Cardiac muscle cell (in vitro differentiated cells and primary cell): ENCODE measurements at regions not wholly inside any gene's neighbourhood (a gene's known extent, or its start where the extent isn't known, plus 50 kb on each side); places are given as distances from the start of the nearest gene placed in this dataset.

Source experiments
- DNase-seq, 2 donors: peaks; one replicate each; pipeline versions ENCODE4 v3.0.0 to v3.0.0-alpha.2; 2010 to 2017; ENCODE audit warnings: low read depth in 1 of 2, low spot score in 1 of 2
- H3K27ac ChIP-seq: fragments of 200-600 bp; sonication (generic); 2 replicates; pipeline ENCODE4 v1.5.1; 2016
- H3K27me3 ChIP-seq: fragments of 200-600 bp; sonication (generic); 2 replicates; pipeline ENCODE4 v1.6.0; 2016; ENCODE audit warnings: control low read depth
- H3K36me3 ChIP-seq: fragments of 200-600 bp; sonication (generic); 2 replicates; pipeline ENCODE4 v1.5.1; 2016; ENCODE audit warnings: control low read depth
- H3K4me1 ChIP-seq: fragments of 200-600 bp; sonication (generic); 2 replicates; pipeline ENCODE4 v1.8.1; 2017; ENCODE audit warnings: low read depth, mild to moderate bottlenecking, mixed run types
- H3K4me3 ChIP-seq: fragments of 200-600 bp; sonication (generic); 2 replicates; pipeline ENCODE4 v1.5.1; 2016; ENCODE audit warnings: mild to moderate bottlenecking
- H3K9me3 ChIP-seq: fragments of 200-600 bp; sonication (generic); 2 replicates; pipeline ENCODE4 v1.5.1; 2017; ENCODE audit warnings: low read depth, mild to moderate bottlenecking, control low read depth
- CTCF ChIP-seq: IDR thresholded peaks from 2 replicates; pipeline ENCODE4 v1.5.1; 2012; ENCODE audit warnings: low read depth, mild to moderate bottlenecking, low read length

GRCh38 chr14:62027958-62028357 is 265.7 kb downstream of the SNAPC1 start:
- no peak overlapping the region for H3K27ac ChIP-seq
- no peaks in the 10 kb centered on the region for H3K9me3 ChIP-seq
- TF ChIP-seq CTCF, result no peak
- H3K4me1 ChIP-seq, result no peaks in the 10 kb centered on the region
- no peak overlapping the region for H3K4me3 ChIP-seq
- DNase-seq, result no peak
- H3K27me3 ChIP-seq, result no peaks in the 10 kb centered on the region
- H3K36me3 ChIP-seq, result no peaks in the 10 kb centered on the region

DNA sequence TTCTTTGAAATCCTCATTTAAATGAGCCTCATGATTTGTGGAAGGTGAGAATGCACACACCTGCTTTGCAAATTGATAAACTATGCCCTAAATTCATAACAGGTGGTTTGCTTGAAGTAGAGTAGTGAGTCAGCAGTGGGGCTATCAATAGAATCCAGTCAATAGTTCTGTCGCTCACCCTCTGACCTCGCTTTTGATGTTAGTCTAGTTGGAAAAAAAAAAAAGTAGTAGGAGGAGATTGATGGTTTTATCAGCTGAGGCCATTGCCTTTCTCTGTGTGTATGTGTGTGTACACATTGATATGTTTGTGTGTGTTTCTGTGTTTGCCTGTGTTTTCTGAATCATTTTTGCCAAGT is 267.3 kb downstream of the SNAPC1 start:
- DNase-seq, result no peak
- H3K27me3 ChIP-seq, result no peaks in the 10 kb centered on the region
- no peak overlapping the region for H3K27ac ChIP-seq
- H3K4me3 ChIP-seq, result no peak overlapping the region
- TF ChIP-seq CTCF, result no peak
- no peaks in the 10 kb centered on the region for H3K36me3 ChIP-seq
- no peaks in the 10 kb centered on the region for H3K4me1 ChIP-seq
- no peaks in the 10 kb centered on the region for H3K9me3 ChIP-seq

GRCh38 chr14:62030387-62030786 is 268.2 kb downstream of the SNAPC1 start:
- Histone ChIP-seq H3K9me3 (no peaks in the 10 kb centered on the region), H3K36me3 (no peaks in the 10 kb centered on the region), H3K4me3 (no peak overlapping the region), H3K27ac (no peak overlapping the region), H3K4me1 (no peaks in the 10 kb centered on the region), H3K27me3 (no peaks in the 10 kb centered on the region)
- TF ChIP-seq CTCF, result no peak
- no peak for DNase-seq

DNA sequence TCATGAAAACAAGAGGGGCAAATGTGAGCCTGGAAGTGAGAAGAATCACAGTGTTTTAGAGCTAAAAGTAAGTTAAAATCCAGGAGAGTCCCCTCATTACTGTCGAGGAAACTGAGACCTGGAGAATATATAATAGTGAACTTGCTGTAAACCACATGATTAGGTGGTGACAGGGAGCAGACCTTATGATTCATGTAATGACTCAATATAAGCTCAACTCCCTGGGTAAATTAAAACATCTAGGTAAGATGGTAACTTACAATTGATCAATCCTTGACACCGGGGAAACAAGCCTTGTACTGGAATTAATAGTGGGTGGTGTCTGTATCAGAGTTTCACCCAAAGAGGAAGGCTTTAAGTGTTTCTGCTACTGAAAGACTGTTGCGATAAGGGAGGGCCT is 269.3 kb downstream of the SNAPC1 start:
- no peak for DNase-seq
- Histone ChIP-seq H3K4me1 (no peaks in the 10 kb centered on the region), H3K9me3 (no peaks in the 10 kb centered on the region), H3K27ac (no peak overlapping the region), H3K4me3 (no peak overlapping the region), H3K27me3 (no peaks in the 10 kb centered on the region), H3K36me3 (no peaks in the 10 kb centered on the region)
- TF ChIP-seq CTCF, result no peak

GRCh38 chr14:62053188-62053587 is 291.0 kb downstream of the SNAPC1 start:
- Histone ChIP-seq H3K9me3 (no peaks in the 10 kb centered on the region), H3K27me3 (no peaks in the 10 kb centered on the region), H3K4me3 (no peak overlapping the region), H3K27ac (no peak overlapping the region), H3K36me3 (no peaks in the 10 kb centered on the region), H3K4me1 (no peaks in the 10 kb centered on the region)
- DNase-seq, result no peak
- no peak for TF ChIP-seq CTCF

- no peak for DNase-seq
- Histone ChIP-seq H3K4me3 (no peak overlapping the region), H3K4me1 (no peaks in the 10 kb centered on the region), H3K27me3 (no peaks in the 10 kb centered on the region), H3K36me3 (no peaks in the 10 kb centered on the region), H3K27ac (no peak overlapping the region), H3K9me3 (no peaks in the 10 kb centered on the region)
- no peak for TF ChIP-seq CTCF
Measured at GRCh38 chr14:62056789-62057188, 294.6 kb downstream of the SNAPC1 start.
